ENCODE measurements at regions not wholly inside any gene's neighbourhood (a gene's known extent, or its start where the extent isn't known, plus 50 kb on each side); places are given as distances from the start of the nearest gene placed in this dataset.
"Not testable (repeated sequence)": the region's sequence is repeated elsewhere in the genome, so short reads cannot be mapped to it uniquely, and the experiment has no call there.

DNA sequence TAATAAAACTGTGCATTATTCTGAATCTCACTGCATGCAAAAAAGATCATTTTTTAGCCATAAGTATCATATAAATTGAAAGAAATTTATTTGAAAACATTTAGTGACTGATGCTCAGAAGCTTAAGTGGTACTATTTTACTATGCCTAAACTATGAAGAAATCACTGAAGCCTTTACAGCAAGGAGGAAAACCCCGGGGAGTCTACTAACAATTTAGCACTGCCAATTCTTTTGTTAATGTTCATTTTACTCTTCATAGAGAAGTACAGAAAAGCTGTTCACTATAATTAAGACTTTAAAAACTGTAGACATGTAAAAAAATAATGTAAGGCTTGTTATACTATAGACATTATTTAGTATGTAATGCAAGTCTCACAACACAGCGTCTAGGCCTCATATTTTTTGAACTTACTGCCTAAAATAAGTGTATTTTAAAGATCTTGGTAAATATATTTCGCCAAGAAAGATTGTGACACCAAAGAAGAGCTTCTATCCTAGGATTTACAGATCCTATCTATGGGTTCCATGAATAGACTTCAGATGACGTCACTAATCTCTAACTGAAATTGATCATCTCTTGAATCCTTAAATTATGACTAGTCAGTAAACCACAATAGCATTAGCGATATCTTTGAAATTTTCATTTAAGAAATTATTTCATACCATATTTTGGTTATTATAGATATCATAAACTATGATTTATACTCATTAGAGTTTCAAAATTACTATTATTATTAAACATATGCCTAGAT is 602.5 kb downstream of the TMA16 start:
- no peak for DNase-seq (ENCODE audit: low read depth)

DNA sequence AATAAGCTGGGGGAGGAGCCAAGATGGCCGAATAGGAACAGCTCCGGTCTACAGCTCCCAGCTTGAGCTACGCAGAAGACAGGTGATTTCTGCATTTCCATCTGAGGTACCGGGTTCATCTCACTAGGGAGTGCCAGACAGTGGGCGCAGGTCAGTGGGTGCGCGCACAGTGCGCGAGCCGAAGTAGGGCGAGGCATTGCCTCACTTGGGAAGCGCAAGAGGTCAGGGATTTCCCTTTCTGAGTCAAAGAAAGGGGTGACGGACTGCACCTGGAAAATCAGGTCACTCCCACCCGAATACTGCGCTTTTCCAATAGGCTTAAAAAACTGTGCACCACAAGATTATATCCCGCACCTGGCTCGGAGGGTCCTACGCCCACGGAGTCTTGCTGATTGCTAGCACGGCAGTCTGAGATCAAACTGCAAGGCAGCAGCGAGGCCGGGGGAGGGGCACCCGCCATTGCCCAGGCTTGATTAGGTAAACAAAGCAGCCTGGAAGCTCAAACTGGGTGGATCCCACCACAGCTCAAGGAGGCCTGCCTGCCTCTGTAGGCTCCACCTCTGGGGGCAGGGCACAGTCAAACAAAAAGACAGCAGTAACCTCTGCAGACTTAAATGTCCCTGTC is 606.4 kb downstream of the TMA16 start:
- DNase-seq (ENCODE audit: low read depth): not testable (repeated sequence)

DNA sequence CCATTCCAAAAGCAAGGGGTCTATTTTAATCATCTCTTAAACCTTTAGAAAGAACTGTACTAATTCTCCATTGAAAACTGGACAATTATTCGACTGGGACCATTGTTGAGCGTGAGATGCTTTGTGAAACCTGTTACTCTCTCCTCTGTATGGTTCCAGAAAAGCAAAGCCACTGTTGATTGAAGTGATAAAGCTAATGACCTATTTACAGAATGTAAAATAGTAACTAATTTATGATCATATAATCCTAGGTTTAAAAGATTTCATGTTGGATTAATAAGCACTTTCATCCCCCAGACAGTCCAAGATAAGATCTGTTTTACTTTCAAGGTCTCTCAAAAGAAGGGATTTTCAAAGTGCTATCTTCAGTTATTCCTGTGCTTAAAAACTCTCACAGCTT is 614.5 kb downstream of the TMA16 start:
- no peak for DNase-seq (ENCODE audit: low read depth)

DNA sequence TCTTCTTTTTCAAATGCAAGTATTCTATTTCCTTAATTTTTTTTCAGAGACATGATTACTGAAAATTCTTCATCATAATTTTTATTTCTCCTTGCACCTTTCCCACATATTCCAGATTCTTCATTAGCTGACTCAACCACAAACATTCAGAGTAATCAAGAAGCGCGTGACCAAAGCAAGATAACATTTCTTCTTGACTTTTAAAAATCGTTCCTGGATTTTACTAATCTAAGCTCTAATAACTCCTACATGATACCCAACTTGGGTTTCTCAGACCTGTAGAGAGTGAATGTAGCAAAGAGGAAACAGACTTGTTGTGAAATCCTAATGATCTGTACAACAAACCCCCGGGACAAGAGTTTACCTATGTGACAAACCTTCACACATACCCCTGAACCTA is 615.0 kb downstream of the TMA16 start:
- no peak for DNase-seq (ENCODE audit: low read depth)

DNA sequence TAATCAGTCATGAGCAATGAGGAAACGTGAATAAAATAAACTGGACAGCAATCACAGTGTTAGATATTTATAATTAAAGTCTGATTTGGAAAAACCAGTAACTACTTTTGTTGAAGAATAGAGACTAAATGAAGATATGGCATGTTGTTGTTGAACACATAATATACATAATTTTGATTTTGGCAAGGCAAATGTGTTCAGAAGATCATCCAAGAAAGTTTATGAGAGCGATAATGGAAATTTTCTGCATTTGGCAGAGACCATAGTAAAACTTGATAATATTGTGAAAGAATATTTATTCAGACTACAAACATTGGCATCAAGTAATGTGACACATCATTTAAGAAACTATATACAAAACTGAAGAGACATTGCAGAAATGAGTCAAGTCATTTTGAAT is 620.7 kb downstream of the TMA16 start:
- DNase-seq (ENCODE audit: low read depth): no peak

DNA sequence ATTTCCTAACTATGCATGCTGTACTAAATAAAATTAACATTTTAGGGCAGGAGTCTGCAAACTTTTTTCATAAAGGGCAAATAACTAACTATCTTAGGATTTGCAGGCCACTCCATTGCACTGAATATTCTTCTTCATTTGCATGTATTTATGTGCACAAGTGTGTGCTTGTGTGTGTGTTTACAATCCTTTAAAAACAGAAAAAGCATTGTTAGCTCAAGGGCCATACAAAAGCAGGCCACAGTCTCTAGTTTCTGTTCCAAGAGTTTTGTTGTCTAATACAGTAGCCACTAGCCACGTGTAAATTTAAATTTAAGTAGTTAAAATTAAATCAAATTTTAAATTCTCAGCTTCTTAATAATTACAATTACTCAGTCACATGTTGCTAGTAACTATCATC is 621.8 kb downstream of the TMA16 start:
- DNase-seq (ENCODE audit: low read depth): no peak

DNA sequence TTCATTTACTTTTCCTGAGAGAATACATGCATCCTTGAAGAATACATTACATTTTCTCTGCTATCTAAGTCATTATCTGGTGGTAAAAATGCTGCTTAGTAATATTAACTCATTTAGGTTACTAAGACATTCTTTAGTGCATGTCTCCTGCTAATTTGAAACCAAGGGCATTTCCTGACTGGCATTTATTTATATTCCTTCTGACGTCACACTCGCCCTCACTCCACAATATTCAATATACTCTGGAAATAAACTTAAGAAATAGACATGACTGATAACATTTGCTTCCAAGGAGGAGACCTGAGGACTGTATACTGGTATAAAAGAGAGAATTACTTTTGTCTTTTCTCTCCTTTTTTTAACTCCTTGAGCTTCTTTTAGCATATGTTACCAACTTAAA is 619.5 kb upstream of the SMIM31 start:
- no peak for DNase-seq (ENCODE audit: low read depth)

DNA sequence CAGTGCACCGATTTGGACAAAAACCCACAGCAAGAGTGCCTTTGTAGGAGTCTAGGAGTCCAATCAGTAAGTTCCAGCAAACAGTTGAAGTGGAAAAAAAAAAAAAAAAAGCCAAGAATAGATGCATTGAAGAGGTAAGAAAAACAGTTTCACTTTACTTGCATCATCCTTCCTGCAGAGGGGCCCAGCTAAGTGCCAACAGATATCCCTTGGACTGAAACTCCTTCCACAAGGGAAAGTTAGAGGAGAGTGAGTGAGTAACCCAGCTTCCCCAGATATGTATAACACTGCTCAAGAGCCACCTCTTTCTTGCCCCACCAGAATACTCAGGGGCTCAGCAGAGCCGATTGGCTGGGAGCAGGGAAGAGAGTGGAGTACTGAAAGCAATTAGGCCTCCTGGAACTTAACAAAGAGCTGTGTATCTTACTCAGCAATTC is 617.7 kb upstream of the SMIM31 start:
- DNase-seq (ENCODE audit: low read depth): no peak

DNA sequence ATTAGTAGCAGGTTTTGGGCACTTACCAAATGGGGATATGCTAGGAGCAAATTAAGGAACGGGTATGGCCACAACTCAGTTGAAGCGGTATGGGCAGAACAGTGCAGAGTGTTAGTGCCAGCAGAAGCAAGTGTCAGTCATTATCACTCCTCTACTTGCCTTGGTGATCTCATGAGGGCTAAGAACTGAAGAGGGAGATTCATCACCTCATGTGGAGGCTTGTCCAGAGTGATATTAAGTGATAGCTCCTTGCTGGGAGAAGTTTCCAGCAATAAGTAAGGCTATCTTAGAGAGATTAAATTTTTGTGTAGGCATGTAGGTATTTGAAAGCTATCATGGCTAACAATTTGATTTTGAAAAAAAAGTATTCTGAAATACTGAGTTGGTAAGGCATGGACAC is 615.4 kb upstream of the SMIM31 start:
- no peak for DNase-seq (ENCODE audit: low read depth)

DNA sequence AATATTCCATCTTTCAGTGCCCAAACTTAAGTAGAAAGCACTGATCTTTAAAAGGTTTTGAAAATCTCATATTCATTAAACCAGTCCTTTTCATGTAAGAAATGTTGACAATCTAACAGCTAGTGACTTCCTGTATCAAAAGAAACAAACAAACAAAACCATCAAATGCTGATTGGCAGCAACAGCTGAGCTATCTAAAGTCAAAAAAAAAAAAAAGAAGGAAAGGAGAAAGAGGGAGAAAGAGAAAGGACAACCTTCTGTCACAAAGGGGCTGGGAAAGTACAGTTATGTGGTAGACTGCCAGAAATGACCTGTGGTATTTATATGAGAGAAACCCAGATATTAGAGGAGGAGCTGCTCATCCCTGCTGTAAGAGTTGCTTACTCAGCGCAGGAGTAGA is 614.6 kb upstream of the SMIM31 start:
- DNase-seq (ENCODE audit: low read depth): no peak

DNA sequence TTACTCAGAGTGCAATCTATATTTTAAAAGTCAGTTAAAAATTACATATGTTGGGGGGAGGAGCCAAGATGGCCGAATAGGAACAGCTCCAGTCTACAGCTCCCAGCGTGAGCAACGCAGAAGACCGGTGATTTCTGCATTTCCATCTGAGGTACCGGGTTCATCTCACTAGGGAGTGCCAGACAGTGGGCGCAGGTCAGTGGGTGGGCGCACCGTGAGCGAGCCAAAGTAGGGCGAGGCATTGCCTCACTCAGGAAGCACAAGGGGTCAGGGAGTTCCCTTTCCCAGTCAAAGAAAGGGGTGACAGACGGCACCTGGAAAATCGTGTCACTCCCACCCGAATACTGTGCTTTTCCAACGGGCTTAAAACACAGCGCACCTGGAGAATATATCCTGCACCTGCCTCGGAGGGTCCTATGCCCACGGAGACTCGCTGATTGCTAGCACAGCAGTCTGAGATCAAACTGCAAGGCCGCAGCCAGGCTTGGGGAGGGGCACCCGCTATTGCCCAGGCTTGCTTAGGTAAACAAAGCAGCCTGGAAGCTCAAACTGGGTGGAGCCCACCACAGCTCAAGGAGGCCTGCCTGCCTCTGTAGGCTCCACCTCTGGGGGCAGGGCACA is 612.1 kb upstream of the SMIM31 start:
- not testable (repeated sequence) for DNase-seq (ENCODE audit: low read depth)

DNA sequence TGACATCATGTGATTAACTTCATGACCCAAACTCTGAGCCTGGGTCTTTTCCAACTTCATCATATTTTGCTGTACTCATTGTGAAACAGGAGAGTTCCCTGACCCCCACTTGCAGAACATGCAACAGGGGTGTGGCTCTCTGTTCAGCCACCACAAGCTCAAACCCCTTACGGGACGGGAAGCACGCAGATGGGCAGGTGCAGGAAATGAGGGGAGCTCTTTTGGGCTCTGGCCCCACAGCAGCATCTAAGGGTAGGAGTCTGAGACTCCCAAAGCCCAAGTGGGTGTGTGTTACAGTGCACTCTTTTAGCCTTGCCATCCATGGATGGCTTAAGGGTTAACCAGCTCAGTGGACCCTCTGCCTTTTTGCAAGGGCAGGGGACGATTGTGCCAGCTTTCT is 599.5 kb upstream of the SMIM31 start:
- no peak for DNase-seq (ENCODE audit: low read depth)

DNA sequence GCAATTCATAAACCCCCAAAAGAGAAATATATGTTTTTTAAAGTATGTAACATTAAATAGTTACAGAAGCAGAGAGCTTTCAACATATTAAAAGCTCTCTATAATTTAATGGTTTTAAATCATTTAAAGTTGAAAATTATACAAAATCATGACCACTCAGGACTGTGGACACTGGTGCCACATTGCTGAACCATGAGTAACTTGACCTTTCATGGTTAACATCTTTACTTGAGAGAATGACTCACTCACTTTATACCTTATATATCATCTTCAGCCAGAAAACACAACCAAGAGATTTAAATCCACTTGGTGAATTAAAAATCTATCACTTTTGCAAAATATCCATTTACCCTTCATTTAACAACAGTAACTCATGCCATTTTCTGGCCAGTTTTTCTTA is 584.3 kb upstream of the SMIM31 start:
- DNase-seq (ENCODE audit: low read depth): no peak

DNA sequence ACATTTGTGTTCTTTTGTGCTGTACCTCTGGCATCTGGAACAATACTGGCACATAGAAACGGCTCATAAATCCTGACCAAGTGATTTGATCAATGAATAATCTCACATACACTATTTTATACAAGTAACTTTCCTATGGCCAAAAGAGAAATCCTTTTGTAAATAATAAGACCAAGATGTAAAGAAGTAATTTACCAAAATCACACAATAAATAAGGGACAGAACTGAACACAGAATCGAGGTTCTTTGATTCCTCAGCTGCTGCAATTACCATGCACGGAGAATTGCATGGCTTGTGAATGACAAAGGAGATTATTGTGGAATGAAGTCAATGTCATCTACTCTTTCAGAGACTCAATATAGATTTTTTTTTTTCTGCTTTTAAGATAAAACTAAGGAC is 576.8 kb upstream of the SMIM31 start:
- DNase-seq (ENCODE audit: low read depth): no peak

DNA sequence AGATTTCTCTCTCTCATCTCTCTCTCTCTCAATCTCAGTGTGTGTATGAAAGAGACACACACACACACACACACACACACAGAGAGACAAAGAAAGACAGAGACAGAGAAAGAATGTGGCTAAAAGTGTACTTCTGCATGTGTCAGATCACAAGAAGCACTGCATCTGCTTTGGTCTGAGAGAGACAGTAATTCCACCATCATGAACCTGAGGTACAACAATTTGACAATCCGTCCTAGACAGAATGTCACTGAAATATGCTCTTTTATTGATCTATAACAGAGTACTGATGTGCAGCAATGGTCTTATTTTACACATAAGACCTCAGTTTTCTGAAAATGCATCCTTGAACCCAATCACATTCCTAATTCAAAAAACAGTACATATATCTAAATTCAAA is 576.2 kb upstream of the SMIM31 start:
- no peak for DNase-seq (ENCODE audit: low read depth)

DNA sequence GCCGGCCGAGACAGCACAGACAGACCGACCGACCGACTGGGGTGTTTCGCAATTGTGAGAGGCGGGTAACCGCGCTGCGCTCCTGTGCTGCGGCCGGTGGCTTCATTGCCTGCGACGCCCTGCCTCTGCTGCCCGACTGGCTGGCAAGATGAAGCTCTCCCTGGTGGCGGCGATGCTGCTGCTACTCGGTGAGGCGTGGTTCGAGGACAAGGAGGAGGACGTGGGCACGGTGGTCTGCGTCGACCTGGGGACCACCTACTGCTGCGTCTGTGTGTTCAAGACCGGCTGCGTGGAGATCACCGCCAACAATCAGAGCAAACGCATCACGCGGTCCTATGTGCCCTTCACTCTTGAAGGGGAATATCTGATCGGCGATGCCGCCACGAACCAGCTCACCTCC is 565.7 kb upstream of the SMIM31 start:
- DNase-seq (ENCODE audit: low read depth): no peak

DNA sequence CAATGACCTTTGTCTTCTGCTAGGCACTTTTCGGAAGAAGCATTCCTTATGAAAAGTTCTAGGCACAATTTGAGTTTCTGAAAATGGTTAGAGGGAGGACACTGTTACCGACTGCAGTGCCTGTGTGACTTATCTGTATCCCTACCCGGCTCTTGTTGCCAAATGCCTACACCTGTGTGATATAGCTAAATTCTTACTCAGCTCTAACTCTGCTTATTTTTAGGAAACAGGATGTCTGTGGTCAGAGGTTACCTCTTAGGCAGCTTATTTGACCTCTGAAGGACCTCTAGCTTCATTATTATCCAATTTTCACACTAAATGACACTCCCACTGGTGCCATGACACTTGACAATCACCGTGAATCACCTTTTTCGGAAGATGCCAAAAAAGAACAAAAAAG is 561.1 kb upstream of the SMIM31 start:
- DNase-seq (ENCODE audit: low read depth): no peak

DNA sequence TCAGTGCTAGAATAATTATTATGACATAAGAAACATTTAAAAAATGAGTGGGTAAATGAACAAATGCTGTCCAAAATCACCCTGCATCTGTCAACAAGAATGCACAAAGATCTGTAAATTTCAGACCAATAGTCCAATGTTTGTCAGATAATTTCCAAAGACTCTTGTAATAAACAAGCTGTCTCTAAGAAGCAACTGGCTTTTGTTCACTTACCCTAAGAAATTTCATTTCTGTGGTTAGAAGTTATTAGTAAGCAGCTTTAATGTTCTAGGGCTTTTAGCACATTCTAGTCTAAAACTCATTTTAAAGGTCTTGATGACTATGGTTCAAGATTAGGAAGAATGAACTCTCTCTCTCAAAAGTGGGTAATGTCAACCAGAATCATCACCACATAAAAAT is 560.3 kb upstream of the SMIM31 start:
- DNase-seq (ENCODE audit: low read depth): no peak

DNA sequence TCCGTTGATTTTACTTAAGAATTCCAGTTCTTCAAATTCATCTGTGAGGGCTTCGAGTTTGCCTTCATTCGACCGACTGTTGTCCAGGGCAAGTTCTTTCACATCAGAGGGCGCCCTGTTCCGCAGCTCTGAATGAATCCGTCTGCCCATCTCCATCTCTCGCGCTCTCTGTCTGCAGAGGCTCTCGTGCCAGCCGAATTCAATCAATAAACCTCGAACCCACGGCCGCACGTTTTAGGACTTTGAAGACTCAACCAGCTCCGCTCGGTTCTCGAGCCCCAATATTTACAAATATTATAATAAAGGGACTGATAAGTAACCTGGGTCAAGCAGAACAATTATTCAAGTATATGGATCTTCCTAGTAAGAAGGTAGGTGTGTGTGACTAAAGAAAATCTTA is 556.4 kb upstream of the SMIM31 start:
- DNase-seq (ENCODE audit: low read depth): no peak

DNA sequence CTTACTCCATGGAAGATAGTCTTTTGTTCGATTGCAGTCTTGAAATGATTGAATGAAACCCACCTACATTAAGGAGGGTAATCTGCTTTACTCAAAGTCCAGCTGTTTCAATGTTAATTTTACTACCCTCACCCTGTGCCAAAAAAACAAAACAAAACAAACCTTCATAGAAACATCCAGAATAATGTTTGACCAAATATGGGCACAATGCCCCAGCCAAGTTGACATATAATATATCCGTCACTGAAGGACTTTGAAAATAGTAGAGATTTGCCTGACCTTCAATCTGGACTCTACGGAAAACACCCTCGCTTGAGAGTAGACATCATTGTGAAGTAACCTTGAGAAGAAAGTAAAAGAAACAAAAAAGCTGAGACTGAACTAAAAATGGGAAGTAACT is 550.5 kb upstream of the SMIM31 start:
- no peak for DNase-seq (ENCODE audit: low read depth)

DNA sequence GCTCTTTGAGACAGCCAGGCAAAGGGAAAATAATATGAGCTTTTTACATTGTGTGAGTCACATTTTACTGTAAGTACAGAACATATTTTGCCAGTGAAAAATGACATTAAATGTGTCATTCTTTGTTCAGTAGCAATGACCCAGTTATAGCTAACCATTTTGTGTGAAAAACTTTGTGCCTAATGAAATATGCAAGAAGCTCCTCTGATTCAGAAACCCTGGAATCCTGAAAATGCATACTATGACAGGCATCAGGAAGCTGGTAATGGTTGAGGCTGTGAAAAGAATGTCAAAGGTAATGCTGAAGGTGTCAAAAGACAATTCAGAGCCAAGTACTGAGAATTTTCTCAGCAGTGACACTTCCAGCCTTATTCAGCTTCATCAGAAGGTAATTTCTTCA is 549.5 kb upstream of the SMIM31 start:
- no peak for DNase-seq (ENCODE audit: low read depth)

DNA sequence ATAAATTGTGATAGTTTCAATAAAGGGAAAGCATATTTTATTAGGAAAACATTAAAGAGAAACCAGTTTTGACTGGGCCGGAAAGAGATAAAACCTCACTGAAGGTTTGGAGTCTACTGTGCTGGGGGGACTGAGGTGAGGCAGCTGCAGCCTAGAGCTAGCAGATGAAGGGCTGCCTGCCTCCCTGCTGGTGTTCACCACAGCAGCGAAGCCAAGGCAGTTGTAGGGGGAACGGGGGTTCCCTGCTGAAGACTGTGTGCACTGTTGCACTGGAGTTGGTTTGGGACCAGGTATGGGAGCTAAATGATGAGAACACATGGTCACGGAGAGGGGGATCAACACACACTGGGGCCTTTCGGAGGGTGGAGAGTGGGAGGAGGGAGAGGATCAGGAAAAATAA is 546.5 kb upstream of the SMIM31 start:
- DNase-seq (ENCODE audit: low read depth): no peak

DNA sequence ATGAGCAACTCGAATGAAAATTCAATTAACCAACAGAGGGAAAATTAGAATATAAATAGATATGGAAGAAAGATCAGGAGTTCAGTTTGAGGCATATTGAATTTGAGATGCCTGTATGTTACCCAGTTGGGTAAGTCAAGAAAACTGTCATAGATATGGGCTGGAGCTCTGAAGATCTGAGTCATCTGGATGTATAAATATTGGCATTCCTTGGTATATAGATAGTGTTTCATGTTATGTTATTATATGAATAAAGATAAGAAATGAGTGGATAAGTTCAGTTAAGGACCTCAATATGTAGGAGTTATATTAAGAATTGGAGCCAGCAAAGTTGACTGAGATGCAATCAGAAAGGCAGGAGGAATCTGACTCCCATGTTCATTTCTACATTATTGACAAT is 543.6 kb upstream of the SMIM31 start:
- no peak for DNase-seq (ENCODE audit: low read depth)

DNA sequence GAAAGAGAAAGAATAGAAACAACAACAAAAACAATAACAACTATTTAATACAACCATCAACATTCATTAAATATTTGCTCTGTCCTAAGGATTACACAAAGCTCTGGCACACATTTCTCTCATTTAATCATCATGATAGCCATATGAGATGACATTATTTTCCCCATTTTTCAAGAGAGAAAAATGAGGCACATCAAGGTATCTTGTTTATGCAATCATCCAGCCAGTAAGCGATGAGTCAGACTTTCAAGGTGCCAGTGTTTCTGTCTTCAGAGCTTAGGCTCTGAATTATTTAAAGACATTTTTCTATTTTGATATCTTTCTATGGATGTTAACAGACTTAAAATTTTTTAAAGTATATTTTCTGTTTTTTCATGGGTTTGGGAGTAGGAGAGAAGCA is 541.8 kb upstream of the SMIM31 start:
- no peak for DNase-seq (ENCODE audit: low read depth)
